Stimulated activated naive CD8-positive, alpha-beta T cell treated with anti-CD3 and anti-CD28 coated beads, Interleukin-15, amount 100 ng/mL, for 72 hours (primary cell): ENCODE measurements at regions not wholly inside any gene's neighbourhood (a gene's known extent, or its start where the extent isn't known, plus 50 kb on each side); places are given as distances from the start of the nearest gene placed in this dataset.

Source experiments
- ATAC-seq: fragments of 150-1000 bp; cut with Tn5 transposase; 2 replicates; pipeline ENCODE4 v1.10.0; 2021; ENCODE audit warnings: mild to moderate bottlenecking, moderate library complexity
- DNase-seq, 2 donors: peaks; one replicate each; pipeline ENCODE4 v3.0.0; 2021 to 2022
- H3K27ac Mint-ChIP-seq, 2 donors: one replicate each; pipeline ENCODE4 v1.8.0; 2022; ENCODE audit warnings: mild to moderate bottlenecking in 2 of 2, mixed read lengths in 2 of 2, moderate library complexity in 2 of 2
- H3K27me3 Mint-ChIP-seq: one replicate; pipeline ENCODE4 v1.8.0; 2022; ENCODE audit warnings: mixed read lengths
- H3K4me1 Mint-ChIP-seq: one replicate; pipeline ENCODE4 v1.8.0; 2022; ENCODE audit warnings: mild to moderate bottlenecking, mixed read lengths
- H3K4me3 Mint-ChIP-seq, 2 donors: one replicate each; pipeline ENCODE4 v1.8.0; 2022; ENCODE audit warnings: mild to moderate bottlenecking in 2 of 2, mixed read lengths in 2 of 2, moderate library complexity in 1 of 2
- H3K9me3 Mint-ChIP-seq, 2 donors: one replicate each; pipeline ENCODE4 v1.8.0; 2022; ENCODE audit warnings: mixed read lengths in 2 of 2

GRCh38 chr5:51518607-51519006 is 135.4 kb downstream of the ISL1 start:
- no peak for DNase-seq
- Mint-ChIP-seq H3K4me1 (no peaks in the 10 kb centered on the region), H3K27ac (no peak overlapping the region), H3K27me3 (no peaks in the 10 kb centered on the region), H3K9me3 (no peaks in the 10 kb centered on the region), H3K4me3 (no peak overlapping the region)
- ATAC-seq: no peak

GRCh38 chr5:51521583-51521982 is 138.3 kb downstream of the ISL1 start:
- Mint-ChIP-seq H3K27ac (no peak overlapping the region), H3K27me3 (no peaks in the 10 kb centered on the region), H3K9me3 (no peaks in the 10 kb centered on the region), H3K4me1 (no peaks in the 10 kb centered on the region), H3K4me3 (no peak overlapping the region)
- ATAC-seq (no peak), DNase-seq (no peak)

- H3K27ac Mint-ChIP-seq: no peak overlapping the region
- H3K4me3 Mint-ChIP-seq: no peak overlapping the region
- ATAC-seq (no peak), DNase-seq (no peak)
- no peaks in the 10 kb centered on the region for H3K27me3 Mint-ChIP-seq
- no peaks in the 10 kb centered on the region for H3K4me1 Mint-ChIP-seq
- peaks cover 0 to 10% of the 10 kb centered on the region in 2 donors for H3K9me3 Mint-ChIP-seq
Measured at GRCh38 chr5:51539232-51539631, 156.0 kb downstream of the ISL1 start.

GRCh38 chr5:51544031-51544785 is 161.0 kb downstream of the ISL1 start:
- Mint-ChIP-seq H3K4me1 (no peaks in the 10 kb centered on the region), H3K4me3 (no peak overlapping the region), H3K9me3 (no peaks in the 10 kb centered on the region), H3K27ac (no peak overlapping the region), H3K27me3 (no peaks in the 10 kb centered on the region)
- no peak for ATAC-seq
- DNase-seq: no peak

GRCh38 chr5:51556833-51557232 is 173.6 kb downstream of the ISL1 start:
- DNase-seq (no peak), ATAC-seq (no peak)
- Mint-ChIP-seq H3K4me1 (no peaks in the 10 kb centered on the region), H3K27me3 (no peaks in the 10 kb centered on the region), H3K4me3 (no peak overlapping the region), H3K27ac (no peak overlapping the region), H3K9me3 (peaks cover 4 to 12% of the 10 kb centered on the region in 2 donors)

- no peak overlapping the region for H3K4me3 Mint-ChIP-seq
- DNase-seq (no peak), ATAC-seq (no peak)
- H3K4me1 Mint-ChIP-seq: no peaks in the 10 kb centered on the region
- no peaks in the 10 kb centered on the region for H3K27me3 Mint-ChIP-seq
- H3K27ac Mint-ChIP-seq: no peak overlapping the region
- H3K9me3 Mint-ChIP-seq: peaks cover under 1 to 4% of the 10 kb centered on the region in 2 donors
Measured at GRCh38 chr5:51558682-51559081, 175.4 kb downstream of the ISL1 start.

GRCh38 chr5:51559339-51559738 is 176.1 kb downstream of the ISL1 start:
- H3K27ac Mint-ChIP-seq: no peak overlapping the region
- DNase-seq (no peak), ATAC-seq (no peak)
- no peaks in the 10 kb centered on the region for H3K9me3 Mint-ChIP-seq
- H3K27me3 Mint-ChIP-seq: no peaks in the 10 kb centered on the region
- H3K4me1 Mint-ChIP-seq: no peaks in the 10 kb centered on the region
- H3K4me3 Mint-ChIP-seq: no peak overlapping the region

- no peaks in the 10 kb centered on the region for H3K4me1 Mint-ChIP-seq
- no peaks in the 10 kb centered on the region for H3K9me3 Mint-ChIP-seq
- no peaks in the 10 kb centered on the region for H3K27me3 Mint-ChIP-seq
- no peak overlapping the region for H3K27ac Mint-ChIP-seq
- H3K4me3 Mint-ChIP-seq: no peak overlapping the region
- no peak for ATAC-seq
- DNase-seq: no peak
Measured at GRCh38 chr5:51559921-51560658, 176.8 kb downstream of the ISL1 start.

- H3K4me1 Mint-ChIP-seq: no peaks in the 10 kb centered on the region
- ATAC-seq (no peak), DNase-seq (no peak)
- no peak overlapping the region for H3K4me3 Mint-ChIP-seq
- no peaks in the 10 kb centered on the region for H3K27me3 Mint-ChIP-seq
- no peak overlapping the region for H3K27ac Mint-ChIP-seq
- H3K9me3 Mint-ChIP-seq: no peaks in the 10 kb centered on the region
Measured at GRCh38 chr5:51566953-51567352, 183.7 kb downstream of the ISL1 start.

GRCh38 chr5:51567636-51568035 is 184.4 kb downstream of the ISL1 start:
- ATAC-seq: no peak
- Mint-ChIP-seq H3K4me1 (no peaks in the 10 kb centered on the region), H3K27me3 (no peaks in the 10 kb centered on the region), H3K27ac (no peak overlapping the region), H3K9me3 (peaks cover 0 to 2% of the 10 kb centered on the region in 2 donors), H3K4me3 (no peak overlapping the region)
- DNase-seq: no peak

- Mint-ChIP-seq H3K4me3 (no peak overlapping the region), H3K27ac (no peak overlapping the region)
- no peak for ATAC-seq
Measured at GRCh38 chr5:51573835-51574234, 190.6 kb downstream of the ISL1 start.

GRCh38 chr5:51582871-51583394 is 199.7 kb downstream of the ISL1 start:
- no peaks in the 10 kb centered on the region for H3K27me3 Mint-ChIP-seq
- no peak for DNase-seq
- H3K9me3 Mint-ChIP-seq: peaks cover 9 to 14% of the 10 kb centered on the region in 2 donors
- no peak for ATAC-seq
- no peaks in the 10 kb centered on the region for H3K4me1 Mint-ChIP-seq
- H3K4me3 Mint-ChIP-seq: no peak overlapping the region
- H3K27ac Mint-ChIP-seq: no peak overlapping the region

More at GRCh38 chr5:51573835-51574234, 190.6 kb downstream of the ISL1 start:
- Mint-ChIP-seq H3K4me1 (no peaks in the 10 kb centered on the region), H3K9me3 (peaks cover 0 to 11% of the 10 kb centered on the region in 2 donors), H3K27me3 (no peaks in the 10 kb centered on the region)
- no peak for DNase-seq

GRCh38 chr5:51598026-51598425 is 214.8 kb downstream of the ISL1 start:
- Mint-ChIP-seq H3K4me3 (no peak overlapping the region), H3K4me1 (no peaks in the 10 kb centered on the region), H3K9me3 (no peaks in the 10 kb centered on the region), H3K27ac (no peak overlapping the region), H3K27me3 (no peaks in the 10 kb centered on the region)
- DNase-seq (no peak), ATAC-seq (no peak)

GRCh38 chr5:51599587-51599986 is 216.3 kb downstream of the ISL1 start:
- no peak for DNase-seq
- ATAC-seq: no peak
- no peak overlapping the region for H3K4me3 Mint-ChIP-seq
- no peaks in the 10 kb centered on the region for H3K27me3 Mint-ChIP-seq
- H3K4me1 Mint-ChIP-seq: no peaks in the 10 kb centered on the region
- peaks cover 0 to 11% of the 10 kb centered on the region in 2 donors for H3K9me3 Mint-ChIP-seq
- no peak overlapping the region for H3K27ac Mint-ChIP-seq

GRCh38 chr5:51604324-51604723 is 221.1 kb downstream of the ISL1 start:
- H3K4me3 Mint-ChIP-seq: no peak overlapping the region
- no peaks in the 10 kb centered on the region for H3K27me3 Mint-ChIP-seq
- no peaks in the 10 kb centered on the region for H3K4me1 Mint-ChIP-seq
- ATAC-seq (no peak), DNase-seq (no peak)
- H3K9me3 Mint-ChIP-seq: peaks cover 0 to 13% of the 10 kb centered on the region in 2 donors
- no peak overlapping the region for H3K27ac Mint-ChIP-seq

- DNase-seq (no peak), ATAC-seq (no peak)
- H3K4me3 Mint-ChIP-seq: no peak overlapping the region
- peaks cover 0 to 20% of the 10 kb centered on the region in 2 donors for H3K9me3 Mint-ChIP-seq
- H3K27me3 Mint-ChIP-seq: no peaks in the 10 kb centered on the region
- H3K4me1 Mint-ChIP-seq: no peaks in the 10 kb centered on the region
- no peak overlapping the region for H3K27ac Mint-ChIP-seq
Measured at GRCh38 chr5:51606921-51607320, 223.7 kb downstream of the ISL1 start.
